ENCODE measurements at regions not wholly inside any gene's neighbourhood (a gene's known extent, or its start where the extent isn't known, plus 50 kb on each side); places are given as distances from the start of the nearest gene placed in this dataset.
"Not testable (repeated sequence)": the region's sequence is repeated elsewhere in the genome, so short reads cannot be mapped to it uniquely, and the experiment has no call there.

DNA sequence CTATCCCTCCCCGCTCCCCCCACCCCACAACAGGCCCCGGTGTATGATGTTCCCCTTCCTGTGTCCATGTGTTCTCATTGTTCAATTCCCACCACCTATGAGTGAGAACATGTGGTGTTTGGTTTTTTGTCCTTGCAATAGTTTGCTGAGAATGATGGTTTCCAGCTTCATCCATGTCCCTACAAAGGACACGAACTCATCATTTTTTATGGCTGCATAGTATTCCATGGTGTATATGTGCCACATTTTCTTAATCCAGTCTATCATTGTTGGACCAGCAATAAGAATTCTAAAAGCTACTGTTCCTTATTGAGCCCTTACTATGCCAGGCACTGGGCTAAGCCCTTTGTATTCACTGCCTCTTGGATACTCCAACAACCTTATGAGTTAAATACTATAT is 411.2 kb downstream of the MED13L start:
- not testable (repeated sequence) for TF ChIP-seq POLR2A (IDR thresholded peaks at IDR 0.05; ENCODE audit: extremely low read depth, insufficient read length)
- TF ChIP-seq, protein P1, sequence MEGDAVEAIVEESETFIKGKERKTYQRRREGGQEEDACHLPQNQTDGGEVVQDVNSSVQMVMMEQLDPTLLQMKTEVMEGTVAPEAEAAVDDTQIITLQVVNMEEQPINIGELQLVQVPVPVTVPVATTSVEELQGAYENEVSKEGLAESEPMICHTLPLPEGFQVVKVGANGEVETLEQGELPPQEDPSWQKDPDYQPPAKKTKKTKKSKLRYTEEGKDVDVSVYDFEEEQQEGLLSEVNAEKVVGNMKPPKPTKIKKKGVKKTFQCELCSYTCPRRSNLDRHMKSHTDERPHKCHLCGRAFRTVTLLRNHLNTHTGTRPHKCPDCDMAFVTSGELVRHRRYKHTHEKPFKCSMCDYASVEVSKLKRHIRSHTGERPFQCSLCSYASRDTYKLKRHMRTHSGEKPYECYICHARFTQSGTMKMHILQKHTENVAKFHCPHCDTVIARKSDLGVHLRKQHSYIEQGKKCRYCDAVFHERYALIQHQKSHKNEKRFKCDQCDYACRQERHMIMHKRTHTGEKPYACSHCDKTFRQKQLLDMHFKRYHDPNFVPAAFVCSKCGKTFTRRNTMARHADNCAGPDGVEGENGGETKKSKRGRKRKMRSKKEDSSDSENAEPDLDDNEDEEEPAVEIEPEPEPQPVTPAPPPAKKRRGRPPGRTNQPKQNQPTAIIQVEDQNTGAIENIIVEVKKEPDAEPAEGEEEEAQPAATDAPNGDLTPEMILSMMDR (IDR thresholded peaks at IDR 0.05; ENCODE audit: low read depth, low read length) = not testable (repeated sequence)
